LHCN-M2 (cell line): ENCODE measurements at regions not wholly inside any gene's neighbourhood (a gene's known extent, or its start where the extent isn't known, plus 50 kb on each side); places are given as distances from the start of the nearest gene placed in this dataset.

Experiments used
- DNase-seq: peaks from one replicate; pipeline ENCODE4 v3.0.0-alpha.2; 2012; ENCODE audit warnings: low read depth

DNA sequence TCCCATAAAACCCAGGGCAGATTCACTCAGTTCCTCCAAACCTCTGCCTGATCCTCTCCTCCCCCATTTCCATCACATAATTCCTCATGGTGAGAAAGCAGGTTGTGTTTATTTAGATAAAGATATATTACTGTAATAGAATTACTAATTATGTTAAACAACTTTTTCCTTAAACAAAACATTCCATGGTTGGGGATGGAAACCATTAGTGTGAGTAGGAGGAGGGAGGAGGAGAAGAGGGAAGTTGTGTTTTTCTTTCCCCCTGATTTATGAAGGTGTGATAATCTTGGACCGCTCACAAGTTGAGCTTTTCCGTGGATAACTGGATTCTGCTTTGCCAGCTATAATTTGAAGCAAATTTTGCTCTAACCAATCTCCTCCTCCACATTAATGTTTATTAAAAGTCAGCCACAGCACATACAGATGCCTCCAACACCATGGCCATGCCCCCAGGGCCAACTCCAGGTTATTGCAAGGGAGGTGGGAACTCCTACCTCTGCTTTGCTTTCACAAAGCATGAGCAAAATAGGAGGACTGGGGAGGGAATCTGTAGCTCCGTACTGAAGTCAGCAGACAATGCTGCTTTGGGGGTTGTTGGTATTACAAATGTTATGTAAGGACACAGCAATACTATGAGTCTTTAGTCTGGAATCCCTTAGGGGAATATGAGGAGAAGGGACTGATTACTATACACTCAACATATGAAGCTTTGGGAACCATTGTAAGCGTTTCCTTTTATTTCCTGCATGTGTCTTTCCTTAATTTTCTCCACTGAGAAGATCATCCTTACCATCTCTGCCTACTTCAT is 542.0 kb downstream of the DHX35 start:
- DNase-seq, result no peak

DNA sequence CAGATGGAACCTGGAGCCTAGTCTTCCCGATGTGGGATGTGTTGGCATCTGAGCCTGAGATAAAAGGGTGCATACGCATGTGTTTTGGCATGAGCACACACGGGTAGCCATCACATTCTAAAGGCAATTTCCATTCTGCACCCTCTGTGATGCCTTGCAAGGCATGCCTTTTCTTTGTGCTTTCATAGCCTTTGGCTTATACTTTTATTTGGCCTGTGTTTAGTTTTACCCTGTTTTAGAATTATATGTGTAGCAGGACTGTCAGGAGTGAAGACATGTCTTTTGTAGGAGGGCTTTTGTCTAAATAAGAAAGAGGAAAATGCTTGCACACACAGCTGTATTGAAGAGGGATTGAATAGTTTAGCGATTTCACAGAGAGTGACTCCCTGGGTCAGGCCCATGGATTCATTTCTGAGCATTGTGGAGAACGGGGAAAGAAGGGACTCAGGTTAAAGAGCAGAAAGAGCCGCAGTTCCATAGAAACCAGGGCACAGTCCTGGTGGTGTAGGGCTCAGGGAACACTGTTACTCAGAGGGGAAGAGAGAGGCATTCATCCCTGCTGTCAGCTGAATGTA is 530.2 kb downstream of the DHX35 start:
- DNase-seq, result no peak

DNA sequence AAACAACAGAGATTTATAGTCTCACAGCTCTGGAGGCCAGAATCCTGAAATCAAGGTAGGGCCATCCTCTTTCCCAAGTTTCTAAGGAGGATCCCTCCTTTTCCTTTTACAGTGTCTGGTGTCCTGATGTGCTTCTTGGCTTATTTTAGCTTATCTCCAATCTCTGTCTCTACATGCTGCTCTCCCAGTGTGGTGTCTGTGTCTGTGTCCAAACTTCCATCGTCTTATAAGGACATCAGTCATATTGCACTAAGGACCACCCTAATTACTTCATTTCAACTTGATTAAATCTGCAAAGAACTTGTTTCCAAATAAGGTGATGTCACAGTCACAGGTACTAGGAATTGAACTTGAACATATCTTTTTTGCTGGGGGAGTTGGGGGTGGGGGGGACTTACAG is 529.6 kb downstream of the DHX35 start:
- no peak for DNase-seq

DNA sequence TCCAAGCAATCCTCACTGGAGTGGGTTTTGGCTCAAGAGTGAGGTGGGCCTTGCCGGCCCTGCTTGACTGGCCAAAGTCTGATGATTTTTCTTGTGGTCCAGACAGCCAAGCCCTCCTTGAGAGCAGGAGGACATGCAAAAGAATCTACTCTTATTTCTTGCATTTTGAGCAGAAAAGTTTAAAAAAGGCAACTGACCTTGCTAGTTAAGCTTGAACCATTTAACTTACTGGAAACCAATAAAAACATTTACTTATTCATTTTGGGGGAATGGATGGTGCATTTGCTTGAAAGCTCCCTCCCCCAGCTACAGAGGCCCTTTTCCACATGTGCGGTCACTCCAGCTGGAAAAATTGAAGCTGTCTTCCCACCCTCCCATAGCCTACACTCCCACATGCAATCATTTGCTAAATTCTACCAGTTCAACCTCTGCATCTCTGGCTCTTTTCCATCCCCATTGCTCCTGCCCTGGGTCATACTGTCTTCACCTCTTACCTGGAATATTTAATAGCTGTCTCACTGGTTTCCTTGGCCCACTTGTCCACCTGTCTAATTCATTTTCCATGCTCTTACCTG is 527.9 kb downstream of the DHX35 start:
- no peak for DNase-seq

DNA sequence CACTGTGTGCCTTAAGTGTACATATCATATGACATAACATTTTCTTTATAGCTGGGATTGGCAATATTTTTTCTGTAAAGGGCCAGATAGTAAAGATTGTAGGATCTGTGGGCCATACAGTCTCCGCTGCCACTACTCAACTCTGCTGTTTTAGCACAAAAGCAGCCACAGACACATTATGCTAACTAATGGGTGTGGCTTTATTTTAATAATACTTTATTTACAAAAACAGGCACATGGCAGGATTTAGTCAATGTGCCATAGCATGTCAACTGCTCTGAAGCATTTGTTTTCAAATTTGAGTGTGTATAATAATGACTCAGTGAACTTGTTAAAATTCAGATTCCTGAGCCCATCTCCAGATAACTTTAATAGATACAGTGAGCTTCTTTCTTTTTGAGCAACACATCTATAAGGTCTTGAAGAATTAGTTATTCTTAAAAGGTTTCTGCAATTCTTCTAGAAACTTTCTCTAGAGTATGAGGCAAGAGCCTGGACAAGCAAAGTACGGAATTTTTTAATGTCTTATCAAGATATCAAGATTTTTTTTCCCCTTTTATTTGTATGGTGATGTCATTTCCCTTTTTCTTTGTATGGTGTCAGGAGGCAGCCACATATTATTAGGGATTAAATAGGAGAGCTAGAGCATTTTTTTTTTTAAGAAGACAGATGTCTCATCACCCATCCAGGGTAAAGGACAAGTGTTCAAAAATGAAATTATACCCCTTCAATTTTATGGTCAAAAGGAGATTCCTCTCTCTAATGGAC is 518.3 kb downstream of the DHX35 start:
- no peak for DNase-seq

DNA sequence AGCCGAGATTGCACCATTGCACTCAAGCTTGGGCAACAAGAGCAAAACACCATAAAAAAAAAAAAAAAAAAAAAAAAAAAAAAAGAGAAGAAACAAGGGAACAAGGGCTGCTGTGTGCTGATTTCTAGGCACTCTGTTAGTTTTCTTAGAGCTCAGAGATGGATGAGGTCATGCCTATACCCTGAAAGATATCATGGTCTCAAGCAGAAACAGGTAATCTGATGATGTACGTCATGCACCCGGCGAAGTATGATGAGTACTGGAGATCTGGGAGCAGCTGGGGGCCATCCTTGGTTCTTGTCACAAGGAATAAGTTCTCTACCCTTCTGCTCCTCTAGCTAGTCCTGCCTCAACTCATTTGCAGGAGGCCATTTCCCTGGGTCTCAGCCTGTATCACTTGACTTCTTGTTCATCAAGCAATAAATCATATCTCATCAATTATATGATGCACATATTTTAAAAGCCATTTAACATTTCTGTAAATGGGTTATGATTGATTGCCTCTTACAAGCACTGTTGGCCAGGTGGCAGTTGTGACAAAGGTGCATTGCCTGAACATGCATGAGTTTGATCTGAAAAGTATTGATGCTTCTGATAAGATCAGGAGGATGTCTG is 517.2 kb downstream of the DHX35 start:
- no peak for DNase-seq

DNA sequence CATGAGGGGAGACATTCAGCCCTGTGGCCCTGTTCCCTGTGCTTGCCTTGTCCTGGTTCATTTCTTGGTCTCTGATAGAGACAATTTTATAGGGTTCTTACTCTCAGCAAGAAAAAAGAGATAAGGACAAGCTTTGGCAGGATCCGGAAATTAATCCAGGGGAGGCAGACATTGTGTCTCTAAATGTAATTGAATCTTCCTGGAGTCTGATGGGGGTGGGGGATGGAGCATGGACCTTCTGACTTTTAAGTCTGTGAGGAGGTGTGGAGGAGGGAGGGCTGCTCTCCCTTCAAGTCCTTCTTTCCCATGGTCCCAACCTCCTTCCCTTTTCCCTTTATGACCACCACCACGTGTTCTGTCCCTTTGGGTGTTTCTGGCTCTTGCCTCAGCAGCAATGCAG is 512.7 kb downstream of the DHX35 start:
- DNase-seq, result no peak

DNA sequence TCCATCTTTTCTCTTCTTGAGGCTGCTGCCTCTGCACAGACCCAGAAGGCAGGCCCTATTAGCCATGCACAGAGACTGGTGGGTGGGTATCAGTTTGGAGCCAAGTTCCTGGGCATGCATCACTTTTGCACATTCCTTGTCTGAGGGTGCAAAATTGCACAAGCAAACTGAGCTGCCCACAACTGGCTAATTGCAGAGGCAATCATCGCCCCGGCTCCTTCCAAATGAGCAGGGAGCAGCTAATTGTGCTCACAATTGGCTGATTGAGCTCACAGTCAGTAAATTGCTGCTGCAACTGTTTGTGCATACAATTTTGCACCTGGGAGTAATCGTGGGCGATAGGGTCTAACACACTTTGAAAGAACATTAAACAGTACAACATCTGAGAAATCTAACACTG is 511.4 kb downstream of the DHX35 start:
- DNase-seq, result no peak

DNA sequence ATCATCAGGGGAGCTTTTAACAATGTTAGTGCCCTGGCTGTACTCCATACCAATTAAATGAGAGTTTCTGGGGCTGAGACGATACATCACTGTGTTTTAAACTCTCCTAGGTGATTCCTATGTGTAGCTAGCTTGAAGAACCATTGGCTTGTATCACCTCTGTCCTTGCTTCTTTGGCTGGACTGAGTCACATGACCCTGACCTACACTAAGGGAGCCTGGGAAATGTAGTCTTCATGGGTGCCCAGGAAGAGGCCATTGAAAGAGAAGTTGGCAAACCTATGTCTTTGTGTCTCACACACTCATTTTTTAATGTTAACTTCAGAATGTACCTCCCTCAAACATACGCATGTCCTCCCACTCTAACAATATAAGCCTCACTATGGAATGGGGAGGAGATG is 506.6 kb downstream of the DHX35 start:
- no peak for DNase-seq

DNA sequence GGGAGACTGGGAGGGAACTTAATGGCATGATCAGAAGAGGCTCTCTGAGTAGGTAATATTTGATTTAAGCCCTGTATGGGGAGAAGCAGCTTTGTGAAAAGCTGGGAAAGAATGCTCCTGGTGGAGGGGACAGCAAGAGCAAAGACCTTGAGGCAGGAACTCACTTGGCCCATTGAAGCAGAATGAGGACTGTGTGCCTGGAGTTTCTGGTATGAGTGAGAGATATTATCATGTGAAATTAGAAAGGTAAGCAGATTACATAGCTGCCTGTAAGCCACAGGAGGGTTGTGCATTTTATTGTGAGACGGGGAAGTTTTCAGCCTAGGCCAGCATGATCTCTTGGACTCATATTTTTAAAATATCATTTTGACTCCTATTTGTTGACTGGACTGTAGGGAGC is 502.1 kb downstream of the DHX35 start:
- DNase-seq, result no peak

DNA sequence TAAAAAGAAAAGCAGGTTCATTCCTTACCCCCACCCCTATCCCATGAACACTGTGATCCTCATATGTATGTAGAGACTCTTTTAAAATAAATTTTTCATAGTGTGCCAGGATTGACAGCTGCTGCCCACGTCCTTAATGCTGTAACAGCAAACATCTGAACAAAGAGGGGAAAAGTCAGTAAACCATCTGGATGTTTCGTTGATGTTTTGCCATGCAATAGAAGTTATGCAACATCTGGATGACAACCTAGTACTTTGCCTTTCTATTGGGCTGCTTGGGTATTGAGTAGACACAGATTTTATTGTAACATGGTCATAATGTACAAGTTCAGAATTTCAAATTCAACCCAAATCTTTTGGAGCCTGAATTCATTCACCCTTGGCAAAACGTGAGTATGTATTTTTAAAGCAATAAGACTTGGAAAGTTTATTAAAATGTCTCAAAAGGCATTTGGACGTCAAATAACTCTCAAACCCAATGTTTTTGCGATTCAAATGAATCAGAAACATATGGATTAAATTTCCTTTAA is 500.3 kb downstream of the DHX35 start:
- DNase-seq, result no peak

DNA sequence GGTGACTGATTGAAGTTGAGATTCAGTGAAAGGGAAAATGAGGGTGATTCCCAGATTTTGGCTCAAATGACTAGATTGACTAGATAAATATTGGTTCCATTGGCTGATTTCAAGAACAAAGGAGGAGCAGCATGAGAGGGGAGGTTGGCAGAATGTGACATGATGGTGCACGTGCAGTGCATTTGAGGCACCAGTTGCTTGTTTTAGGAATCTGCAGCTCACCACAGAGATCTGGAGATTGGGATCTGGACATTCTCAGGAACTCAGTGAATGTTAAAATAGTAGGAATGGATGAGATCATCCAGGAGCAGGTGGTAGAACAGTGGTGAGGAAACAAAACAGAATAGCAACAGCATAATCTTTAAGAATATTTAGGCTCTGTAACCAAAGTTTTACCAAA is 496.3 kb downstream of the DHX35 start:
- no peak for DNase-seq

DNA sequence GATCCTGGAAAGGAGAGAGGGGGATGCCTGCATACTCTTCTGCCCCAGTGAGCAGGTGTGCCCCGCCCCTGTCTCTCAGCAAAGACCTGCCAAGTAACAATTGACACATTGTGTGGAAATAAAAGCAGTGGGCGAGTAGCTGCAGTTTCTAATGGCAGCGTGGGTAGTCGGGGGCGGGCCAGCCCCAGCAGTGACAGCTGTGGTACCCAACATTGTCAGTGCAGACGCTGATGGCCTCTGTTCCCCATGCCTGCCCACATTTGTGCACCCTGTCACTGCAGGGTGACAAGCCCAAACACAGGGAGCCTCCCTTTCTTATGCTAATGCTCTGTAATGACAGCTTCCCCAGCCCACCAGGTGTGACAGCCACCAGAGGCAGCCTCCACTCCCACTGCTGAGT is 491.7 kb downstream of the DHX35 start:
- DNase-seq, result no peak

DNA sequence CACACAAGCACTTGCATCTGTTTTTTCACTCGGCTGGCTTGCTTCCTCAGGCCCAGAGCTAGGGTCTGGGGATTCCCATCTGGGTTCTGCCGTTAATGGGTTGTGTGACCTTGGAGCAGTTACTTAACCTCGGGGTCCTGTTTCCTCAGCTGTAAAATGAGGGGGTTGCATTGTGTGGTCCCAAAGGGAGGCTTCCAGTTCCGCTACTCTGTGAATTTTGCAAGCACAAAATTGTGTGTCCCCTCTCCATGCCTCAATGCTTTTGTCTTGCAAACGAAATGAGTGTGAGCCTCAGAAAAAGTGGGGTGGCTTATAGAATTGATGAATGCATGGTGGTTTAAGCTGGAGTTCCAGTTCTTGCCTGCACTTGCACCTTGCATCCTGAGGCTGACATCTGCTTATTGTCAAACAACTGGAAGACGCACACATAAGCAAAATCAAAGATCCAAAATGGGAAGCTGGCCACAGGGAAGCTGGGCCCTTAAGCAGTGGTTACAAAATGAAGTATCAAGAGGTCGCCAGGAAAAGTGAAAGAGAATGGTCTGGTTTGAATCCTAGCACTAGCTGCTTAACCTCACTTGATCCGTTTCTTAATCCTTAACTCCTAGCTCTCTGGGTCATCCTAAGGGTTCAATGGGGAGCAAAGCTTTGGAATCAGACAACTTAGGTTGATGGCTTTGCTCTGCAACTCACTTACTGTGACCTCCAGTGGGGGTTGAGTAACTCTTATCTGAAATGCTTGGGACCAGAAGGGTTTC is 490.6 kb downstream of the DHX35 start:
- DNase-seq, result no peak

DNA sequence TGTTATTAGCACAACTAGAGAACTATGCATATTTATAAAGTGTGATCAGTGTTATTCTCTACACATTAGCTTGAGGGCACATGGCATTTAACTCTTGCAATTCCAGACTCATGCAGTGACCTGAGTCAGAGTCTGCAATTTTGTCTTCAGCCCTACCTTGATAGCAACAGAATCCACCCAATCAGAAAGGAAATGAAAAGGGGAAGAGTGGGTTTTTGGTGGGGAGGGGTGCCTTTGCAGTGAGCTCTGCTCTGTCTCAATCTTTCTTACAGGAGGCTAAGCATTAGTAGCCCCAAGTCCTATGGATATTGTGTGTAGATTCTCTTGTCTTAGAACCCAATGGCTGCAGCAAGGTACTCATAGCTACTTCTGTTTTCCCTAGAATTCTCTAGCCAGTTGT is 489.2 kb downstream of the DHX35 start:
- no peak for DNase-seq

DNA sequence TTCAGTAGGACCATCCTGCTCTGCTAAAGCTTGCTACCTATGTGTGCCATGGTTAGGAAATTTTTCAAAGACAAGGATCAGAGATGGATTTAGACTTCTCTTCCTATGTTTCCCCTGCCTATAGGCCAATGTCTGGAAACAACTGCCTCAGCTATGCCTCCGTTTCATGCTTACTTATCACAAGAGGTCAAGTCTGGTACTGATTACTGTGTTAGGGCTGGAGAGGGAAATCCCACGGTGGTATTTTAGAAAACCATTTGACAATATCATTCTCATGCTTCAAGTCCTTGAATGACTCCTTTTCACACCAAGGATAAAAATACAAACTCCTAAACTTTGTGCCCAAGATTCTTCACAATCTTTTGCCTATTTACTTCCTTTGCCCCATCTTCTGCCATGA is 484.3 kb downstream of the DHX35 start:
- no peak for DNase-seq

DNA sequence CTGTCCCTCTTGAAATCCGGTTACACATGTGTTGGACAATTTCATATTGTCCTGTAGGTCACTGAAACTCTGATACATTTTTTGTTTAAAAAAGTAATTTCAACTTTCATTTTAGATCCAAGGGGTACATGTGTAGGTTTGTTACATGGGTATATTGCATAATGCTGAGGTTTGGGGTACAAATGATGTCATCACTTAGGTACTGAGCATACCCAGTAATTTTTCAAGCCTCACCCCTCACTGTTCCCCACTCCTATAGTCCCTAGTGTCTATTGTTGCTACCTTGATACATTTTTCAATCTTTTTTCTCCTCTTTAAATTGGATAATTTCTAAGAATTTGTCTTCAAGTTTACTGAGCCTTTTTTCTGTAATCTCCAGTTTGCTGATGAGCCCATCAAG is 483.0 kb downstream of the DHX35 start:
- DNase-seq, result no peak

DNA sequence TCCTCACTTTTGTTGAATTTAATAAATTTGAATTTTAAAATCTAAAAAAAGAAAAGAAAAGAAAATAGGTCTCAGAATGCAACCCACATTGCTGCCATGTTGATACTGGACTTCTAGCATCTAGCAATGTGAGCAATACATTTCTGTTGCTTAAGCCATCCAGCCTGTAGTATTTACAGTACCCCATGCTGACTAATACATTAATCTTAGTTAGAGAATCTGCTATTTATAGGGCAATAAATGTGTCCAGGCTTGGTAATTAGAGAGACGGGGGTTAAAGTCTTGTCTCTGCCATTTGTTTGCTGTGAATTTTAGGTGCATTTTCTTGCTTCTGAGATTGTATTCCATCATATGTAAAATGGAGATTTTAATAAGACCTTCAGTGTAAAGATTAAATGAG is 471.3 kb downstream of the DHX35 start:
- no peak for DNase-seq

DNA sequence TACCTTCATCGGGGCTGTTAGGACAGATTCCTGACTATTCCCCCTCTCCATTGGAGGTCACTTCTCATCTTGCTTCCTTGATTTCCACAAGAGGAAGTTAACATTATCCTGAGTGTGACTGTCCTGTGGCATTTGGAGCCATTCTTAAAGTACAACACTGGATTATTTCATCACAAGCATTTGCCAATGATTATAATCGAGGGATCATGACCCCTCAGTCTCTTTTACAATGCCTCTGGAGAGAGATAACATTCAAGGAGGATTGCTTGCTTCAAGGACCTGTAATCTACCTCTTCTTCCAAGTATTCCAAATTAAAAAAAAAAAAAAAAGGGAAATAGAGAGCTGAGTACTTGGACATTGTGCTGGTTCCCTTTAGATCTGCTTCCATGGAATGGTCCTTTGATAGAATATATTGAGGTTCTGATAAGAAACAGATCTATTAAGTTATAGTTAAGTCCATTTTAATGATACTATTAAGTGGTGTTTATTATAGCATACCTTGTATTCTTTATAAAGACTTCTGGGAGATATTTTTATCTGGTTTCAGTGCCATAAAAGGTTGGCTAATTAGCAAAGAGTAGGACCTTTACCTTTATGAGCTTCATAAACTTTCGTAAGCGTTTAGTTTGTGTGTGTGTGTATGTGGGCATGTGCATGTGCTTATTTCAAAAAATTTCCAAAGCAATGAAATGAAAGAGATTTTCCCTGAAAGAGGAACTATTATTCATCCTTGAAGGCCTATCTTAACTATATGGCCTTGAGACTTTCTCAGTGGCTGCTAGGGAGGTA is 469.1 kb downstream of the DHX35 start:
- DNase-seq, result no peak

DNA sequence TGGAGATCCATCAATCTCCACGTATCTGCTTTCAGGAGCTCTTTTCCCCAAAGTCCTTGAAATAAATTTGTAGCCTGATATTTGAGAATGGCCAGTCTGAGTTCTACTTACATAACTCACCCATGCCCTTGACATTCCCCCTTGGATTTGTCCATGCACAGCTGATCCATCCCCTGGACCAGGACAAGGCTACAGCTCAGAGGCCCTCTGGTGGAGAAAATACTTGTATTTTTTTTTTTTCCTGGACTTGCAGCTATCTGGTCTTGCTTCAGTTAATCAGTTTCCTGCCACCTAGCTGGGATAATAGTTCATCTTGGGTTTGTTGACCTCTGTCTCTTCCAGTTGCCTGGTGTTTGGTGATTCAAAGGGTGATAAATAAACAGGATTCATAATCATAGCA is 467.6 kb downstream of the DHX35 start:
- DNase-seq, result no peak
